Caco-2 (cell line): ENCODE measurements at regions not wholly inside any gene's neighbourhood (a gene's known extent, or its start where the extent isn't known, plus 50 kb on each side); places are given as distances from the start of the nearest gene placed in this dataset.
"Not testable (repeated sequence)": the region's sequence is repeated elsewhere in the genome, so short reads cannot be mapped to it uniquely, and the experiment has no call there.

Source experiments
- BruUV-seq: library from RNA; stranded (reverse); fragments of 400-500 nt; replicated peaks from 2 replicates; lab custom pipeline; 2021; lab: Mats Ljungman, UMichigan
- CTCF ChIA-PET: fragments of 300-600 bp; sonication (Branson Sonifier 250); formaldehyde crosslinking; loops from one replicate; lab custom pipeline; 2022; ENCODE audit warnings: antibody characterized with exemption; lab: Charles Lee
- POLR2A ChIA-PET: fragments of 300-600 bp; sonication (Branson Sonifier 250); formaldehyde crosslinking; loops from one replicate; lab custom pipeline; 2022; ENCODE audit warnings: antibody characterized with exemption; lab: Charles Lee
- DNase-seq, 2 experiments: peaks; one replicate each; pipeline versions ENCODE4 v3.0.0 to v3.0.0-alpha.2; 2020 to 2022
- H3K27me3 ChIP-seq: replicated peaks from 2 replicates; pipeline ENCODE4 v1.6.0; 2011; ENCODE audit warnings: low read length; ENCODE audit not compliant: control insufficient read depth, insufficient read depth
- H3K36me3 ChIP-seq: 2 replicates; pipeline ENCODE4 v1.5.1; 2011; ENCODE audit warnings: low read length; ENCODE audit not compliant: control insufficient read depth, insufficient read depth
- H3K4me1 ChIP-seq: fragments of 250-450 bp; sonication (Bioruptor Pico); 2 replicates; pipeline ENCODE4 v1.5.1; 2020; ENCODE audit warnings: mild to moderate bottlenecking
- H3K4me3 ChIP-seq: 2 replicates; pipeline ENCODE4 v1.5.1; 2011; ENCODE audit warnings: low read depth, mild to moderate bottlenecking, control low read depth, low read length
- H3K9me3 ChIP-seq: fragments of 250-450 bp; sonication (Bioruptor Pico); 2 replicates; pipeline ENCODE4 v1.5.1; 2020; ENCODE audit warnings: mild to moderate bottlenecking, moderate library complexity
- H3K27ac Mint-ChIP-seq: one replicate; pipeline ENCODE4 v1.8.0; 2022; ENCODE audit warnings: mixed read lengths; ENCODE audit not compliant: unreplicated experiment
- H3K27me3 Mint-ChIP-seq: one replicate; pipeline ENCODE4 v1.8.0; 2022; ENCODE audit warnings: mixed read lengths; ENCODE audit not compliant: insufficient read depth, unreplicated experiment
- H3K36me3 Mint-ChIP-seq: one replicate; pipeline ENCODE4 v1.8.0; 2022; ENCODE audit warnings: mild to moderate bottlenecking, mixed read lengths; ENCODE audit not compliant: insufficient read depth, unreplicated experiment
- H3K4me1 Mint-ChIP-seq: one replicate; pipeline ENCODE4 v1.8.0; 2022; ENCODE audit warnings: low read depth, mixed read lengths; ENCODE audit not compliant: unreplicated experiment
- H3K4me3 Mint-ChIP-seq: one replicate; pipeline ENCODE4 v1.8.0; 2022; ENCODE audit warnings: mild to moderate bottlenecking, moderate library complexity, mixed read lengths; ENCODE audit not compliant: unreplicated experiment
- H3K9me3 Mint-ChIP-seq: one replicate; pipeline ENCODE4 v1.8.0; 2022; ENCODE audit warnings: mixed read lengths; ENCODE audit not compliant: unreplicated experiment
- intact Hi-C: fragments of 100-400 bp; cut with micrococcal nuclease; formaldehyde crosslinking; loops from one replicate; pipeline ENCODE4 v1.10.0; 2022; ENCODE audit not compliant: unreplicated experiment
- TF ChIP-seq, protein P1 (sequence below), 2 experiments: fragments of 200-600 bp in 1 of 2; IDR thresholded peaks; 1 replicate in 1 of 2; 2 replicates in 1 of 2; pipeline versions ENCODE4 v1.5.1 to v1.8.0; 2011 to 2022; ENCODE audit warnings: antibody characterized with exemption in 1 of 2, control low read depth in 1 of 2, inconsistent platforms in 1 of 2, low read depth in 1 of 2, low read length in 1 of 2, mild to moderate bottlenecking in 1 of 2, moderate library complexity in 1 of 2; ENCODE audit not compliant: insufficient read depth in 1 of 2, severe bottlenecking in 1 of 2, unreplicated experiment in 1 of 2

DNA sequence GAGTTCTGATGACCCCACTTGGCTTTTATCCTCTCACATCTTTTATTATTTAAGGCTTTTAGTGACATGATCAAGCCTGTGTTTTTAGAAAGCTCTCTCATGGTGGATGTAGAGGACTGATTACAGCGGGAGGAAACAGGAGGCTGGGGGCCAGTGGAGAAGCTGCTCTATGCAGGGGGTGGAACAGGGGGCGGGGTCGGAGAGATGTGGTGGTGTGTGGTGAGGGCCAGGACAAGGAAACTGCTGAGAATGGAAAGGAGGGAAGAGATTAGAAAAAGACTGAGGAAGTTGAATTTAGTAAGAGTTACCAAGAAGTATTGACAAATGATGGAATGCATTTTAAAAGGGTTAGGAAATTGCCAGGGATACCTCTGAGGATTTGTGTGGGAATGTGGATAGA lies 292.2 kb downstream of the ZIC3 start:
- Histone ChIP-seq H3K36me3 (no peaks in the 10 kb centered on the region), H3K9me3 (no peaks in the 10 kb centered on the region), H3K4me3 (no peak overlapping the region), H3K4me1 (no peaks in the 10 kb centered on the region), H3K27me3 (no peaks in the 10 kb centered on the region)
- POLR2A ChIA-PET = no interaction called here
- no TSS peak for BruUV-seq
- H3K9me3 Mint-ChIP-seq = peaks cover 9% of the 10 kb centered on the region
- H3K36me3 Mint-ChIP-seq = no peaks in the 10 kb centered on the region
- CTCF ChIA-PET = no interaction called here
- no peak overlapping the region for H3K27ac Mint-ChIP-seq
- H3K4me1 Mint-ChIP-seq = no peaks in the 10 kb centered on the region
- no peak for DNase-seq
- no peak overlapping the region for H3K4me3 Mint-ChIP-seq
- TF ChIP-seq, protein P1, sequence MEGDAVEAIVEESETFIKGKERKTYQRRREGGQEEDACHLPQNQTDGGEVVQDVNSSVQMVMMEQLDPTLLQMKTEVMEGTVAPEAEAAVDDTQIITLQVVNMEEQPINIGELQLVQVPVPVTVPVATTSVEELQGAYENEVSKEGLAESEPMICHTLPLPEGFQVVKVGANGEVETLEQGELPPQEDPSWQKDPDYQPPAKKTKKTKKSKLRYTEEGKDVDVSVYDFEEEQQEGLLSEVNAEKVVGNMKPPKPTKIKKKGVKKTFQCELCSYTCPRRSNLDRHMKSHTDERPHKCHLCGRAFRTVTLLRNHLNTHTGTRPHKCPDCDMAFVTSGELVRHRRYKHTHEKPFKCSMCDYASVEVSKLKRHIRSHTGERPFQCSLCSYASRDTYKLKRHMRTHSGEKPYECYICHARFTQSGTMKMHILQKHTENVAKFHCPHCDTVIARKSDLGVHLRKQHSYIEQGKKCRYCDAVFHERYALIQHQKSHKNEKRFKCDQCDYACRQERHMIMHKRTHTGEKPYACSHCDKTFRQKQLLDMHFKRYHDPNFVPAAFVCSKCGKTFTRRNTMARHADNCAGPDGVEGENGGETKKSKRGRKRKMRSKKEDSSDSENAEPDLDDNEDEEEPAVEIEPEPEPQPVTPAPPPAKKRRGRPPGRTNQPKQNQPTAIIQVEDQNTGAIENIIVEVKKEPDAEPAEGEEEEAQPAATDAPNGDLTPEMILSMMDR (IDR thresholded peaks at IDR 0.05; ENCODE audit: insufficient read depth in 1 of 2, low read depth in 1 of 2, low read length in 1 of 2, severe bottlenecking in 1 of 2, unreplicated experiment in 1 of 2) = no peak
- intact Hi-C loops = no loop called here
- H3K27me3 Mint-ChIP-seq = peaks cover 4% of the 10 kb centered on the region

DNA sequence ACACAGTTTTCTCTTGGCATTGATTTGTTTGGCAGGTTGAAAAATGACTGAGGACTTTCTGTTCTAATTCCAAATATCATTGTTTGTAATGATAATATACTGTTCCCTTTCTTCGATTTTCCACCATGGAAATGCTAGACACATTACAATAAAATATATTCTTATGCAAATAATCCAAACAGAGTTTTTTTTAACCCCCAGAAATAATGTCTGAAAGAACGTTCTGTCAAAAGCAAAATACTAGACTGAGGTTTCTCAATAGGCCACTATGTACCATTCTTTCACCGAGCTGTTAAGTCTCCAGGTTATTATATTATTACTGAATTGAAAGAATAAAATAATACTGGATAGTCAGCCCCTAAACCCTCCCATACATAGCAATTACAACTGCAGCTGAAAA lies 312.5 kb downstream of the ZIC3 start:
- Mint-ChIP-seq H3K27me3 (no peaks in the 10 kb centered on the region), H3K27ac (no peak overlapping the region), H3K4me3 (no peak overlapping the region), H3K36me3 (no peaks in the 10 kb centered on the region), H3K4me1 (no peaks in the 10 kb centered on the region), H3K9me3 (no peaks in the 10 kb centered on the region)
- intact Hi-C loops = no loop called here
- Histone ChIP-seq H3K4me3 (no peak overlapping the region), H3K9me3 (no peaks in the 10 kb centered on the region), H3K4me1 (no peaks in the 10 kb centered on the region), H3K36me3 (no peaks in the 10 kb centered on the region), H3K27me3 (no peaks in the 10 kb centered on the region)
- BruUV-seq = no TSS peak
- CTCF ChIA-PET = no interaction called here
- DNase-seq = no peak
- TF ChIP-seq, protein P1 (IDR thresholded peaks at IDR 0.05; ENCODE audit: insufficient read depth in 1 of 2, low read depth in 1 of 2, low read length in 1 of 2, severe bottlenecking in 1 of 2, unreplicated experiment in 1 of 2) = no peak
- POLR2A ChIA-PET = no interaction called here

DNA sequence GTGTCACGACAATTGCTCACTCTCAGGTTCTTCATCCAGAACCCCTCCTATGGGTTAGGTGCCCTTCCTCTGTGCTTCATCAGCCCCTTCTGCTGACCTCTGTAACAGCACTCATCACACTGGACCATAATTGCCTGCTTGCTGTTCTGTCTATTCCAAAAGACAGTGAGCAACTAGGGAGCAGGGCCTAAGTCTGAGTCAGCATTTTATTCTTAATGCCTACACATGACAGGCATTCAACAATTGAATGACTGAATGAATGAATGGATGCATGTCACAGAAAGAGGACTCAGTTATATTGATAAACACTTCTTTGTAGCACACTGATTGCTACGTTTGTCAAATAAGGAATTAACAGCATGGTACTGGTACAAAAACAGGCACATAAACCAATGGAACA lies 317.0 kb downstream of the ZIC3 start:
- no peaks in the 10 kb centered on the region for H3K27me3 ChIP-seq
- no peaks in the 10 kb centered on the region for H3K36me3 ChIP-seq
- TF ChIP-seq, protein P1 (IDR thresholded peaks at IDR 0.05; ENCODE audit: insufficient read depth in 1 of 2, low read depth in 1 of 2, low read length in 1 of 2, severe bottlenecking in 1 of 2, unreplicated experiment in 1 of 2) = no peak
- intact Hi-C loops = no loop called here
- Mint-ChIP-seq H3K4me3 (no peak overlapping the region), H3K27me3 (no peaks in the 10 kb centered on the region), H3K27ac (no peak overlapping the region), H3K9me3 (no peaks in the 10 kb centered on the region), H3K36me3 (no peaks in the 10 kb centered on the region), H3K4me1 (no peaks in the 10 kb centered on the region)
- H3K4me3 ChIP-seq = no peak overlapping the region
- ChIA-PET CTCF (no interaction called here), POLR2A (no interaction called here)
- no peaks in the 10 kb centered on the region for H3K9me3 ChIP-seq
- H3K4me1 ChIP-seq = no peaks in the 10 kb centered on the region
- DNase-seq = no peak
- no TSS peak for BruUV-seq

DNA sequence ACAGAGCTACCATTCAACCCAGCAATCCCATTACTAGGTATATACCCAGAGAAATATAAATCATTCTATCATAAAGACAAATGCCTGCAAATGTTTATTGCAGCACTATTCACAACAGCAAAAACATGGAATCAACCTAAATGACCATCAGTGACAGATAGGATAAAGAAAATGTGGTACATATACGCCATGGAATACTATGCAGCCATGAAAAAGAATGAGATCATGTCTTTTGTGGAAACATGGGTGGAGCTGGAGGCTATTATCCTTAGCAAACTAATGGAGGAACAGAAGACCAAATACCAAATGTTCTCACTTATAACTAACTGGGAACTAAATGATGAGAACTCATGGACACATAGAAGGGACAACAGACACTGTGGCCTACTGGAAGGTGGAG lies 318.9 kb downstream of the ZIC3 start:
- H3K27ac Mint-ChIP-seq, BruUV-seq, H3K4me3 Mint-ChIP-seq, H3K9me3 Mint-ChIP-seq, CTCF ChIA-PET, H3K27me3 Mint-ChIP-seq, H3K4me1 ChIP-seq, H3K4me3 ChIP-seq, H3K27me3 ChIP-seq, POLR2A ChIA-PET, H3K36me3 Mint-ChIP-seq, H3K9me3 ChIP-seq, intact Hi-C loops, H3K36me3 ChIP-seq, DNase-seq, H3K4me1 Mint-ChIP-seq: not testable (repeated sequence)
